ENCODE measurements at regions not wholly inside any gene's neighbourhood (a gene's known extent, or its start where the extent isn't known, plus 50 kb on each side); places are given as distances from the start of the nearest gene placed in this dataset.

DNA sequence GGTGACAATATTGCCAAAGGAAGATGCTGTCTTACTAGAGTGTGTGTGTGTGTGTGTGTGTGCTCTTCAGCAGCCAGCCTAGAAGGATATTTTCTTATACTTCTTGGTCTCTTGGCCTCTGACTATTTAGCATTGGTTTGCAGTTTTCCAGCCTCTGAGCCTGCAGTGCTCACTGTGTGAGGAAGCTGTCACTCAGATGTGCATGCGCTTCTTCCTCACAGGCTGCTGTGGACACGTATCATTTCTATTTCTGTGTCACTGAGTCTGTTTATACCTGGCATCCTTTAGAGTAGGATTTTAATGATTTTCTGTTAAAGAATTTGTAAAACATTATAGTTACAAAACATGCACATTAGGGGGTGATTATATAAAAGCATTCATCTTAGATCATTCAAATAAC is 83.3 kb downstream of the ALDH8A1 start:
- Histone ChIP-seq H3K36me3 (ENCODE audit: control insufficient read depth, insufficient read depth, low read length) (no peaks in the 10 kb centered on the region), H3K27me3 (ENCODE audit: control insufficient read depth, insufficient read depth, low read length) (no peaks in the 10 kb centered on the region), H3K4me3 (ENCODE audit: low read depth, low read length) (no peak overlapping the region)
- no peak for DNase-seq (ENCODE audit: low read depth)
- TF ChIP-seq, protein P1, sequence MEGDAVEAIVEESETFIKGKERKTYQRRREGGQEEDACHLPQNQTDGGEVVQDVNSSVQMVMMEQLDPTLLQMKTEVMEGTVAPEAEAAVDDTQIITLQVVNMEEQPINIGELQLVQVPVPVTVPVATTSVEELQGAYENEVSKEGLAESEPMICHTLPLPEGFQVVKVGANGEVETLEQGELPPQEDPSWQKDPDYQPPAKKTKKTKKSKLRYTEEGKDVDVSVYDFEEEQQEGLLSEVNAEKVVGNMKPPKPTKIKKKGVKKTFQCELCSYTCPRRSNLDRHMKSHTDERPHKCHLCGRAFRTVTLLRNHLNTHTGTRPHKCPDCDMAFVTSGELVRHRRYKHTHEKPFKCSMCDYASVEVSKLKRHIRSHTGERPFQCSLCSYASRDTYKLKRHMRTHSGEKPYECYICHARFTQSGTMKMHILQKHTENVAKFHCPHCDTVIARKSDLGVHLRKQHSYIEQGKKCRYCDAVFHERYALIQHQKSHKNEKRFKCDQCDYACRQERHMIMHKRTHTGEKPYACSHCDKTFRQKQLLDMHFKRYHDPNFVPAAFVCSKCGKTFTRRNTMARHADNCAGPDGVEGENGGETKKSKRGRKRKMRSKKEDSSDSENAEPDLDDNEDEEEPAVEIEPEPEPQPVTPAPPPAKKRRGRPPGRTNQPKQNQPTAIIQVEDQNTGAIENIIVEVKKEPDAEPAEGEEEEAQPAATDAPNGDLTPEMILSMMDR (IDR thresholded peaks at IDR 0.05; ENCODE audit: insufficient read depth, low read length, poor library complexity, severe bottlenecking), result no peak

DNA sequence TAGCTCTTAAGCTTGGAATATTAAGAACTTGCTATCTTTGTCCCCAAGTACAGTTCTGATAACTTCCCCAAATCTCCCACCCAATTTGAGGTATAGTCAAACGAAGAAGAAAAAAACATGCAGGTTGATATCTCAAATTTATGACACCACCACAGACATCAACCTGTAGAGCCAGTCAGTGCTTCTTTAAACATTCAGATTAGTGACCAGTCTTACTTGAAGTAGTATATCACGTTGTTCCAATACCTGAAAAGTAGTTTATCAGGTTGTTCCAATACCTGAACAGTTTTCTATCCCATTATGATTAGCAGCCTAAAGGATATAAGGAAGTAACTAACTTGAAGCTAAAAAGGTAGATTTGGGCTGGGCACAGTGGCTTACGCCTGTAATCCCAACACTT is 85.3 kb downstream of the ALDH8A1 start:
- TF ChIP-seq, protein P1 (IDR thresholded peaks at IDR 0.05; ENCODE audit: insufficient read depth, low read length, poor library complexity, severe bottlenecking), result no peak
- H3K36me3 ChIP-seq (ENCODE audit: control insufficient read depth, insufficient read depth, low read length), result no peaks in the 10 kb centered on the region
- H3K27me3 ChIP-seq (ENCODE audit: control insufficient read depth, insufficient read depth, low read length), result no peaks in the 10 kb centered on the region
- no peak for DNase-seq (ENCODE audit: low read depth)
- H3K4me3 ChIP-seq (ENCODE audit: low read depth, low read length), result no peak overlapping the region

DNA sequence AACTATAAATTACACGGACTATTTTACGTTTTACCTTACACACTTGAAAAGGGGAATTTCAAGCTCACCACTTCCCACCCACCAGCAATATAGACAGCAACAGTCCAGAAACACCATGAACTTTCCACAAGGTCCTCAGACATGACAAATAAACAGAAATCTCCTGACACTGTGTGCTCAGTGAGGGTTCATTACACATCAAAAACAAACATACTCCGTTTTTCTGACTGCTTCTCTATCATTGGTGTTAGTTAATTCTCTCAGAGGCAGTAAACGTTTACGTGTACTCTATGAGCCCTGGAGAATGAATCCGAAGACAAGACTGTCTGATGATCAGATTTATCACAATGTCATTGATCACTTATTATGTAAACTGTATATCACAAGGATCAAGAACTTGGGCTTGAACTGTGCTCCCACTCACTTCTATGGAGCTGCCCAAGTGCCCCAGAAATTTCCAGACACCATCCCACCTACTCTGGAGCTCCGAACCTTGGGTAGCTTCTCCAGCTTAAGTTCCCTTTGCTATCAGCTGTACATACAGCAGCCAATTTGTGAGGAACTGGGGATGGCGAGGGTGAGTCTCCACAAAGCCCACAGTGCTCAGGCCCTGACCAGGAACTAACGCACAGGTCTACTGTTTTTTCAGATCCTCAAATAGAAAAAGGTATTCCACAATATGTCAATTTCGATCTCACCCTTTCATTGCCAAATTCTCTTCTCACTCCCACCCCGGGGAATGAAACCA is 86.0 kb downstream of the ALDH8A1 start:
- no peak overlapping the region for H3K4me3 ChIP-seq (ENCODE audit: low read depth, low read length)
- no peaks in the 10 kb centered on the region for H3K36me3 ChIP-seq (ENCODE audit: control insufficient read depth, insufficient read depth, low read length)
- TF ChIP-seq, protein P1 (IDR thresholded peaks at IDR 0.05; ENCODE audit: insufficient read depth, low read length, poor library complexity, severe bottlenecking), result no peak
- no peaks in the 10 kb centered on the region for H3K27me3 ChIP-seq (ENCODE audit: control insufficient read depth, insufficient read depth, low read length)
- no peak for DNase-seq (ENCODE audit: low read depth)

DNA sequence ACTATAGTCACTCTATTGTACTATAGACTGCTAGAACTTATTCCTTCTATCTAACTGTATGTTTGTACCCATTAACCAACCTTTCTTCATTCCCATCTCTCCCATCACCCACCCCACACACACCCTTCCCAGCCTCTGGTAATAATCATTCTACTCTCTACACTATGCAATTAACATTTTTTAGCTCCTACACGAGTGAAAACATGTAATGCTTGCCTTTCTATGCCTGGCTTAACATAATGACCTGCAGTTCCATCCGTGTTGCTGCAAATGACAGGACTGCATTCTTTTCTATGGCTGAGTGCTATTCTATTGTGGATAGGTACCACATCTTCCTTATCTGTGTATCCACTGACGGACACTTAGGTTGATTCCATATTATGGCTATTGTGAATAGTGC is 95.5 kb downstream of the ALDH8A1 start:
- TF ChIP-seq, protein P1 (IDR thresholded peaks at IDR 0.05; ENCODE audit: insufficient read depth, low read length, poor library complexity, severe bottlenecking), result no peak
- no peak overlapping the region for H3K4me3 ChIP-seq (ENCODE audit: low read depth, low read length)
- H3K27me3 ChIP-seq (ENCODE audit: control insufficient read depth, insufficient read depth, low read length), result no peaks in the 10 kb centered on the region
- H3K36me3 ChIP-seq (ENCODE audit: control insufficient read depth, insufficient read depth, low read length), result no peaks in the 10 kb centered on the region
- DNase-seq (ENCODE audit: low read depth), result no peak

DNA sequence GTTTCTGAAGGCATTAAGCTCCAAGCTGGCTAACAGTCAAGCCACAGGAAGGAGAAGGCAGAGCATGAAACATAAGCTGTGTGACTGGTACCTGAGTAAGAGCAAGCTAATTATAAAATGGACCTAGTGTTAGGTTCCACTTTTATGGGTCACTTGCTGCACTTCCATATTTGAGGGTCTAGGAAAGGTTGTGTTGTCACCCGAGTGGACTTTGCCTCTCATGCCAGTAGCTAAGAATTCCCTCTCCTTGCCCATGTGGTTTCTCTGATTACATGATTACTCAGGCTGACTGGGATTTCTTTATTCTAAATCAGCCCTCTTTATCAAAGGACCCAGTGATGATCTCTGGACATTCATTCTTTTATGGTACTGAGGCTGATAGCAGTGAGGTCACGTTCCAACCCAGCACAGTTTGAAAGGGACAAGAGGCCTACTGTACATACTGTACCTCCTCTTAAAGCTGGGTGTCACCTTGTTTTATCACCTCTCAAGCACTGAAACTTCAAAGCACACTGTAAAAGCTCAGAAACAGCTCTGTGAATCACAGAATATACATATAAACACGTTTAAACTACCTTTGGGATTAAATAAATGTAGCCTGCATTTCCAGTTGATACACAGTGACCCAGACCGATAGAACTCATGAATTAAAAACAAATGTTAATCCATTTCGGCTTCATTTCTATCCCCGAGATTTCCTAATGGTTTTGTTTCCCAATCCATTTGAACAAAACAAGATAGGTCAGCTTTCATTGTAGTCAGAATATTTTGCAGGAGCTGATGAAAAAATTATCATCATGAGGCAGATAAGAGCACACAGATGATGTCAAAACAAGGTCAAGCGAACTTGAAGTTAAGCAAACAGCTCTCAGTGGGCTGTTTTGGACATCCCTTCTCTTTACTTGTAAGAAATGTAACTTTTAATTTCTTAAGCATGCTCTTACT is 96.5 kb downstream of the ALDH8A1 start:
- Histone ChIP-seq H3K36me3 (ENCODE audit: control insufficient read depth, insufficient read depth, low read length) (no peaks in the 10 kb centered on the region), H3K4me3 (ENCODE audit: low read depth, low read length) (no peak overlapping the region), H3K27me3 (ENCODE audit: control insufficient read depth, insufficient read depth, low read length) (no peaks in the 10 kb centered on the region)
- no peak for DNase-seq (ENCODE audit: low read depth)
- TF ChIP-seq, protein P1 (IDR thresholded peaks at IDR 0.05; ENCODE audit: insufficient read depth, low read length, poor library complexity, severe bottlenecking), result no peak
